Mesenchymal stem cell (in vitro differentiated cells and primary cell): ENCODE measurements at regions not wholly inside any gene's neighbourhood (a gene's known extent, or its start where the extent isn't known, plus 50 kb on each side); places are given as distances from the start of the nearest gene placed in this dataset.

ENCODE experiments used
- DNase-seq: peaks from one replicate; pipeline ENCODE4 v3.0.0-alpha.2; 2013
- H2AFZ ChIP-seq: one replicate; pipeline ENCODE4 v1.6.1; 2013; ENCODE audit warnings: low read depth, mild to moderate bottlenecking, control low read depth, inconsistent platforms, low read length, moderate library complexity
- H2AK5ac ChIP-seq: 2 replicates; pipeline ENCODE4 v1.6.1; 2013; ENCODE audit warnings: low read length, moderate library complexity, mild to moderate bottlenecking, inconsistent platforms; ENCODE audit not compliant: severe bottlenecking
- H2BK120ac ChIP-seq: one replicate; pipeline ENCODE4 v1.6.1; 2013; ENCODE audit warnings: low read depth, mild to moderate bottlenecking, inconsistent platforms, low read length, moderate library complexity
- H2BK12ac ChIP-seq, 2 experiments: one replicate each; pipeline ENCODE4 v1.6.1; 2013; ENCODE audit warnings: inconsistent platforms in 2 of 2, low read length in 2 of 2, mild to moderate bottlenecking in 2 of 2, moderate library complexity in 2 of 2, control low read depth in 1 of 2
- H2BK15ac ChIP-seq: one replicate; pipeline ENCODE4 v1.6.1; 2013; ENCODE audit warnings: mild to moderate bottlenecking, low read depth, inconsistent platforms; ENCODE audit not compliant: poor library complexity, severe bottlenecking
- H2BK5ac ChIP-seq: 2 replicates; pipeline ENCODE4 v1.6.1; 2013; ENCODE audit warnings: low read depth, mild to moderate bottlenecking, low read length, control low read depth, inconsistent platforms; ENCODE audit not compliant: poor library complexity, severe bottlenecking
- H3K14ac ChIP-seq, 2 experiments: one replicate each; pipeline ENCODE4 v1.6.1; 2013; ENCODE audit warnings: inconsistent platforms in 2 of 2, low read length in 2 of 2, control low read depth in 1 of 2, mild to moderate bottlenecking in 1 of 2, moderate library complexity in 1 of 2
- H3K18ac ChIP-seq, 2 experiments: one replicate each; pipeline ENCODE4 v1.6.1; 2013; ENCODE audit warnings: inconsistent platforms in 2 of 2, low read length in 2 of 2, control low read depth in 1 of 2, low read depth in 1 of 2, mild to moderate bottlenecking in 1 of 2
- H3K23ac ChIP-seq, 2 experiments: one replicate each; pipeline ENCODE4 v1.6.1; 2013; ENCODE audit warnings: inconsistent platforms in 2 of 2, low read length in 2 of 2, mild to moderate bottlenecking in 2 of 2, moderate library complexity in 2 of 2, control low read depth in 1 of 2
- H3K27ac ChIP-seq: 2 replicates; pipeline ENCODE4 v1.5.1; 2013; ENCODE audit warnings: mild to moderate bottlenecking, moderate library complexity, low read length, control low read depth, inconsistent platforms; ENCODE audit not compliant: poor library complexity, severe bottlenecking
- H3K27me3 ChIP-seq, 2 experiments: 2 replicates each; pipeline versions ENCODE4 v1.6.1 to v1.7.0; 2013; ENCODE audit warnings: low read length in 2 of 2, mild to moderate bottlenecking in 2 of 2, moderate library complexity in 2 of 2, control low read depth in 1 of 2, inconsistent platforms in 1 of 2; ENCODE audit not compliant: control insufficient read depth in 1 of 2, insufficient read depth in 1 of 2
- H3K36me3 ChIP-seq, 2 experiments: 2 replicates each; pipeline versions ENCODE4 v1.6.1 to v1.7.0; 2013; ENCODE audit warnings: low read length in 2 of 2, control low read depth in 1 of 2, inconsistent platforms in 1 of 2, low read depth in 1 of 2, mild to moderate bottlenecking in 1 of 2; ENCODE audit not compliant: insufficient read depth in 2 of 2, control insufficient read depth in 1 of 2
- H3K4ac ChIP-seq, 2 experiments: one replicate each; pipeline ENCODE4 v1.6.1; 2013; ENCODE audit warnings: inconsistent platforms in 2 of 2, low read length in 2 of 2, mild to moderate bottlenecking in 2 of 2, moderate library complexity in 2 of 2, control low read depth in 1 of 2, low read depth in 1 of 2
- H3K4me1 ChIP-seq: 2 replicates; pipeline ENCODE4 v1.6.1; 2013; ENCODE audit warnings: low read depth, low read length, control low read depth; ENCODE audit not compliant: control insufficient read depth, insufficient read depth
- H3K4me2 ChIP-seq: 2 replicates; pipeline ENCODE4 v1.6.1; 2013; ENCODE audit warnings: low read length, mild to moderate bottlenecking, inconsistent platforms; ENCODE audit not compliant: poor library complexity, severe bottlenecking
- H3K4me3 ChIP-seq, 2 experiments: 2 replicates each; pipeline versions ENCODE4 v1.5.1 to v1.7.0; 2013; ENCODE audit warnings: low read length in 2 of 2, mild to moderate bottlenecking in 2 of 2, control low read depth in 1 of 2, low read depth in 1 of 2; ENCODE audit not compliant: insufficient read depth in 1 of 2
- H3K79me1 ChIP-seq: replicated peaks from 2 replicates; pipeline ENCODE4 v1.6.1; 2013; ENCODE audit warnings: mild to moderate bottlenecking, control low read depth, low read length, inconsistent platforms; ENCODE audit not compliant: poor library complexity, severe bottlenecking
- H3K9ac ChIP-seq: 2 replicates; pipeline ENCODE4 v1.7.0; 2013; ENCODE audit warnings: mild to moderate bottlenecking, low read length, moderate library complexity
- H3K9me3 ChIP-seq: 2 replicates; pipeline ENCODE4 v1.7.0; 2013; ENCODE audit warnings: mild to moderate bottlenecking, low read length; ENCODE audit not compliant: control insufficient read depth
- H4K8ac ChIP-seq: one replicate; pipeline ENCODE4 v1.6.1; 2013; ENCODE audit warnings: inconsistent platforms, mild to moderate bottlenecking, low read length, moderate library complexity
- H4K91ac ChIP-seq: one replicate; pipeline ENCODE4 v1.6.1; 2013; ENCODE audit warnings: mild to moderate bottlenecking, low read length, inconsistent platforms
- WGBS: methylation state at CpG from one replicate; pipeline ENCODE4 v1.1.7; 2013; ENCODE audit warnings: mixed read lengths; 5-methylcytosine and 5-hydroxymethylcytosine counted together

GRCh38 chr10:43945094-43945730 lies 296.5 kb upstream of the ZNF32 start:
- no peaks in the 10 kb centered on the region for H3K9me3 ChIP-seq
- 53% methylated on average over 8 of the region's 8 CpGs for WGBS
- no peak overlapping the region for H3K14ac ChIP-seq
- no peaks in the 10 kb centered on the region for H3K36me3 ChIP-seq
- H3K23ac ChIP-seq: no peak overlapping the region
- DNase-seq: peak; percentile 54
- no peak overlapping the region for H2AFZ ChIP-seq
- H3K9ac ChIP-seq: no peak overlapping the region
- no peak overlapping the region for H3K27ac ChIP-seq
- peak overlapping the region; percentile 45 for H2BK120ac ChIP-seq
- H2AK5ac ChIP-seq: no peak overlapping the region
- no peaks in the 10 kb centered on the region for H3K79me1 ChIP-seq
- no peak overlapping the region for H4K91ac ChIP-seq
- H2BK12ac ChIP-seq: peak overlapping the region; percentile 66 to 75
- H3K4me3 ChIP-seq: no peak overlapping the region
- H3K4me1 ChIP-seq: no peaks in the 10 kb centered on the region
- H4K8ac ChIP-seq: peak overlapping the region; percentile 2
- peak overlapping the region in 1 of 2 experiments; percentile 59 for H3K18ac ChIP-seq
- peaks cover 0 to 6% of the 10 kb centered on the region in 2 experiments for H3K27me3 ChIP-seq
- H2BK15ac ChIP-seq: no peak overlapping the region
- no peak overlapping the region for H2BK5ac ChIP-seq
- H3K4ac ChIP-seq: no peak overlapping the region
- no peak overlapping the region for H3K4me2 ChIP-seq

DNA sequence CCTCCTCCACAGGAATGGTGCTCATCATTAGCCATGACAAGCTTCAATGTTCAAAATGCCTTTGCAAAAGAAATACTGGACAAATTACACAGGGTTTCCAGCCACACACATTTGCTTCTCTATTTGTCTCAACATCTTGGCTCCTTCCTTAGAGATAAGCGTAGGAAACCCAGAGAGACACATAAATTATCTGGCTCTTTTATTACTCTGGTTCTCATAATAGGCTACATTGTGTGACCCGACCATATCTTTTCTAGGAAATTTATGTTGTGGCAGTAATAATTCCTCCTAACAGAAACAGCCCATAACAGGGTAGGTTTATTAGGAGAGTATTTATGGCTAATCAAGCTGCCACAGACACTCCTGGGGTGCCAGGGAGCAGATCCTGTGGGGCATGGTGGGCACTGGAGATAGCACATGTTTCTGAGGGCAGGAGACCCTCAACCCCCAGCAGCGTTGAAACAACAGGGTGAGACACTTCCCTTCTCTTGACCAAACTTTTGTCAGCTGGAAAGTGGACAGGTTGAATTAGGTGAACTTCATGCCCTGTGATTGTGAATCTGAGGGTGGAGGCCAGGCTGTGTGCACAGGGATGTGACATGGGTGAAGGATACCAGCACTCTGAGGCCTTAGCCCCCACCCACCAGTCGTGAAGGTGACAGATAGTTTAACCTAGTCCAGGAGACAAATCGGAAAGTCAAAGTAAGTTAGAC lies 295.9 kb upstream of the ZNF32 start:
- peak overlapping the region; percentile 37 for H2BK15ac ChIP-seq
- H2BK12ac ChIP-seq: peak overlapping the region in 1 of 2 experiments; percentile 66
- peaks cover 0 to 6% of the 10 kb centered on the region in 2 experiments for H3K27me3 ChIP-seq
- no peaks in the 10 kb centered on the region for H3K9me3 ChIP-seq
- H2BK120ac ChIP-seq: peak overlapping the region; percentile 13
- H3K4me1 ChIP-seq: no peaks in the 10 kb centered on the region
- H2AFZ ChIP-seq: no peak overlapping the region
- H4K91ac ChIP-seq: peak overlapping the region; percentile 43
- H3K4me2 ChIP-seq: no peak overlapping the region
- no peaks in the 10 kb centered on the region for H3K36me3 ChIP-seq
- peak; percentile 37 for DNase-seq
- 53% methylated on average over 4 of the region's 5 CpGs for WGBS
- H3K23ac ChIP-seq: no peak overlapping the region
- H2AK5ac ChIP-seq: no peak overlapping the region
- H3K79me1 ChIP-seq: no peaks in the 10 kb centered on the region
- no peak overlapping the region for H3K14ac ChIP-seq
- H2BK5ac ChIP-seq: no peak overlapping the region
- no peak overlapping the region for H3K9ac ChIP-seq
- no peak overlapping the region for H3K27ac ChIP-seq
- peak overlapping the region in 1 of 2 experiments; percentile 59 for H3K18ac ChIP-seq
- no peak overlapping the region for H3K4me3 ChIP-seq
- H4K8ac ChIP-seq: peak overlapping the region; percentile 55
- H3K4ac ChIP-seq: no peak overlapping the region

GRCh38 chr10:43943818-43944360 lies 295.2 kb upstream of the ZNF32 start:
- Histone ChIP-seq H2BK5ac (no peak overlapping the region), H3K36me3 (no peaks in the 10 kb centered on the region), H2BK12ac (peak overlapping the region; percentile 70 to 96), H3K4ac (peak overlapping the region in 1 of 2 experiments; percentile 0), H3K23ac (no peak overlapping the region), H3K79me1 (no peaks in the 10 kb centered on the region), H3K14ac (peak overlapping the region in 1 of 2 experiments; percentile 1), H4K91ac (peak overlapping the region; percentile 53), H3K27me3 (peaks cover 0 to 6% of the 10 kb centered on the region in 2 experiments), H2BK120ac (peak overlapping the region; percentile 9), H3K4me1 (no peaks in the 10 kb centered on the region), H2AK5ac (no peak overlapping the region), H3K4me2 (no peak overlapping the region), H2BK15ac (no peak overlapping the region), H2AFZ (no peak overlapping the region), H4K8ac (peak overlapping the region; percentile 1), H3K9me3 (no peaks in the 10 kb centered on the region), H3K18ac (peak overlapping the region; percentile 29 to 59), H3K4me3 (no peak overlapping the region), H3K27ac (no peak overlapping the region), H3K9ac (no peak overlapping the region)
- WGBS: 83% methylated on average over 9 of the region's 9 CpGs
- no peak for DNase-seq
